Endothelial cell of umbilical vein (primary cell): ENCODE measurements at regions not wholly inside any gene's neighbourhood (a gene's known extent, or its start where the extent isn't known, plus 50 kb on each side); places are given as distances from the start of the nearest gene placed in this dataset.

ENCODE experiments used
- BruUV-seq: library from RNA; stranded (reverse); fragments of 400-500 nt; replicated peaks from 2 replicates; lab custom pipeline; 2021; lab: Mats Ljungman, UMichigan
- CTCF ChIA-PET: fragments of 300-600, 350-600 bp; sonication (Branson Sonifier 250); formaldehyde crosslinking; loops from one replicate; lab custom pipeline; 2021; ENCODE audit warnings: antibody characterized with exemption, inconsistent platforms; lab: Charles Lee
- POLR2A ChIA-PET: fragments of 300-600, 350-600 bp; sonication (Branson Sonifier 250); formaldehyde crosslinking; loops from one replicate; lab custom pipeline; 2021; ENCODE audit warnings: antibody characterized with exemption, inconsistent platforms; lab: Charles Lee
- DNase-seq: peaks from one replicate; pipeline ENCODE4 v3.0.0-alpha.2; 2011; ENCODE audit warnings: low read depth, low spot score
- FAIRE-seq: peaks from 2 replicates; lab custom pipeline; 2011; peaks lifted over from hg19 to GRCh38; lab: Jason Lieb, UNC
- H2AFZ ChIP-seq: 2 replicates; pipeline ENCODE4 v1.6.0; 2012; ENCODE audit warnings: low read depth, low read length, control low read depth, inconsistent platforms
- H3K27ac ChIP-seq: 2 replicates; pipeline ENCODE4 v1.5.1; 2011; ENCODE audit warnings: low read depth, mild to moderate bottlenecking, control low read depth, low read length, moderate library complexity; ENCODE audit not compliant: insufficient read depth
- H3K27me3 ChIP-seq, 2 experiments: 2 replicates each; pipeline versions ENCODE4 v1.6.0 to v1.6.1; 2011; ENCODE audit warnings: low read length in 2 of 2, mixed read lengths in 1 of 2; ENCODE audit not compliant: control insufficient read depth in 2 of 2, insufficient read depth in 2 of 2
- H3K36me3 ChIP-seq, 2 experiments: 2 replicates in 1 of 2; 3 replicates in 1 of 2; pipeline ENCODE4 v1.5.1; 2011; ENCODE audit warnings: low read length in 2 of 2, mild to moderate bottlenecking in 1 of 2, moderate library complexity in 1 of 2; ENCODE audit not compliant: control insufficient read depth in 2 of 2, insufficient read depth in 2 of 2; ENCODE audit errors: extremely low read depth in 1 of 2
- H3K4me1 ChIP-seq: 3 replicates; pipeline ENCODE4 v1.5.1; 2011; ENCODE audit warnings: mild to moderate bottlenecking, low read length; ENCODE audit not compliant: control insufficient read depth, insufficient read depth; ENCODE audit errors: extremely low read depth
- H3K4me2 ChIP-seq: 2 replicates; pipeline ENCODE4 v1.6.1; 2011; ENCODE audit warnings: low read length, control low read depth, mixed read lengths; ENCODE audit not compliant: insufficient read depth
- H3K4me3 ChIP-seq, 3 experiments: fragments of 200-600 bp in 1 of 3; sonication (generic), shearing (Covaris generic) in 1 of 3; replicated peaks in 1 of 3; 2 replicates each; pipeline ENCODE4 v1.5.1; 2011 to 2016; ENCODE audit warnings: control low read depth in 3 of 3, low read length in 3 of 3, mild to moderate bottlenecking in 2 of 3, inconsistent platforms in 1 of 3, low read depth in 1 of 3, moderate library complexity in 1 of 3; ENCODE audit not compliant: insufficient read depth in 1 of 3
- H3K79me2 ChIP-seq: 2 replicates; pipeline ENCODE4 v1.6.0; 2012; ENCODE audit warnings: low read length, inconsistent platforms; ENCODE audit not compliant: control insufficient read depth, insufficient read depth
- H3K9ac ChIP-seq: replicated peaks from 2 replicates; pipeline ENCODE3; 2011; ENCODE audit warnings: low read length, control low read depth; ENCODE audit not compliant: insufficient read depth; ENCODE audit errors: extremely low read depth
- H3K9me1 ChIP-seq: replicated peaks from 3 replicates; pipeline ENCODE4 v1.6.0; 2011; ENCODE audit warnings: mild to moderate bottlenecking, low read length; ENCODE audit not compliant: control insufficient read depth, insufficient read depth; ENCODE audit errors: extremely low read depth
- H3K9me3 ChIP-seq: replicated peaks from 2 replicates; pipeline ENCODE4 v1.5.1; 2012; ENCODE audit warnings: low read length, inconsistent platforms; ENCODE audit not compliant: control insufficient read depth, insufficient read depth
- H4K20me1 ChIP-seq: replicated peaks from 2 replicates; pipeline ENCODE3; 2011; ENCODE audit warnings: mild to moderate bottlenecking, low read length; ENCODE audit not compliant: control insufficient read depth, insufficient read depth; ENCODE audit errors: extremely low read depth
- EZH2 ChIP-seq: IDR thresholded peaks from 2 replicates; pipeline ENCODE4 v1.6.1; 2012; ENCODE audit warnings: borderline replicate concordance, low read depth, mild to moderate bottlenecking, moderate library complexity, low read length, inconsistent platforms; ENCODE audit not compliant: severe bottlenecking
- GATA2 ChIP-seq: IDR thresholded peaks from 2 replicates; pipeline ENCODE4 v1.7.0; 2011; ENCODE audit warnings: low read depth, mild to moderate bottlenecking, moderate library complexity, mixed read lengths, low read length; ENCODE audit not compliant: insufficient read length, insufficient read depth
- MYC ChIP-seq: IDR thresholded peaks from one replicate; pipeline ENCODE4 v1.6.1; 2011; ENCODE audit warnings: mild to moderate bottlenecking, low read depth, low read length
- POLR2A ChIP-seq: IDR thresholded peaks from 2 replicates; pipeline ENCODE4 v1.6.1; 2012; ENCODE audit warnings: low read depth, mild to moderate bottlenecking, control low read depth, low read length
- POLR2AphosphoS5 ChIP-seq: IDR thresholded peaks from 2 replicates; pipeline ENCODE4 v1.6.1; 2012; ENCODE audit warnings: low read depth, mild to moderate bottlenecking, control low read depth, low read length, moderate library complexity; ENCODE audit not compliant: insufficient read depth
- dilution Hi-C: fragments of 300-500 bp; cut with MboI; formaldehyde crosslinking; loops from one replicate; pipeline ENCODE4 v1.15.0; 2019; ENCODE audit warnings: low sequenced_read_pairs; ENCODE audit not compliant: extremely low pct_ligation_motif_present
- intact Hi-C: fragments of 100-400 bp; cut with micrococcal nuclease; formaldehyde crosslinking; loops from one replicate; pipeline ENCODE4 v1.10.0; 2022
- TF ChIP-seq, protein P1 (sequence below), 2 donors: IDR thresholded peaks; 1 replicate in 1 of 2; 2 replicates in 1 of 2; pipeline ENCODE4 v1.5.1; 2011; ENCODE audit warnings: low read length in 2 of 2, mild to moderate bottlenecking in 2 of 2, moderate library complexity in 2 of 2, control low read depth in 1 of 2, inconsistent platforms in 1 of 2, low read depth in 1 of 2; ENCODE audit not compliant: insufficient read depth in 1 of 2; ENCODE audit errors: extremely low read depth in 1 of 2

DNA sequence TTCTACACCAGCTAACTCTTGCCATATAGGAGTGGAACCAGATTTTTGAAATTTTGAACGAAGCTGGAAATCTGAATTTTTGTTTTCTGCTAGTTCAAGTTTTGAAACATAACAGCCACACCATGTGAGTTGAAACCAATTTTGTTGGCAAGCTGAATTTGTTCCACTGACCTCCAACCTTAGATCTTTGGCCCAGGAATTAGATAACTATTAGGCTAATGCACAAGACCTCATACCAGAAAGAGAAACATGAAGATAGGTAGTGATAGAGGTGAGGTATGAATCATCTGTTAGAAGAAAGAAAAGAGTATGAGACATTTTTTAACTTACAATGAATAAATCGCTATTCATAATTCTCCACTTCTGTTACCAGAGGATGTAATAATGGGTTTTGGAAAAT is 76.8 kb upstream of the ACSL1 start:
- Histone ChIP-seq H3K27ac (no peak overlapping the region), H3K79me2 (no peaks in the 10 kb centered on the region), H3K4me1 (no peaks in the 10 kb centered on the region), H3K9ac (no peak overlapping the region), H3K27me3 (no peaks in the 10 kb centered on the region), H3K4me2 (no peak overlapping the region), H3K9me1 (no peaks in the 10 kb centered on the region), H2AFZ (no peak overlapping the region), H3K4me3 (no peak overlapping the region), H3K9me3 (no peaks in the 10 kb centered on the region), H3K36me3 (no peaks in the 10 kb centered on the region), H4K20me1 (no peaks in the 10 kb centered on the region)
- CTCF ChIA-PET = no interaction called here
- dilution Hi-C loops = no loop called here
- no TSS peak for BruUV-seq
- FAIRE-seq (no peak), DNase-seq (no peak)
- POLR2A ChIA-PET = no interaction called here
- intact Hi-C loops = loop anchor here (10.0 kb wide), 1 partner anchor 158 kb away; no protein-coding TSS in a partner anchor
- no peak for TF ChIP-seq MYC
- TF ChIP-seq POLR2A = no peak
- TF ChIP-seq GATA2 = no peak
- TF ChIP-seq EZH2 = no peak
- TF ChIP-seq POLR2AphosphoS5 = no peak
- TF ChIP-seq, protein P1, sequence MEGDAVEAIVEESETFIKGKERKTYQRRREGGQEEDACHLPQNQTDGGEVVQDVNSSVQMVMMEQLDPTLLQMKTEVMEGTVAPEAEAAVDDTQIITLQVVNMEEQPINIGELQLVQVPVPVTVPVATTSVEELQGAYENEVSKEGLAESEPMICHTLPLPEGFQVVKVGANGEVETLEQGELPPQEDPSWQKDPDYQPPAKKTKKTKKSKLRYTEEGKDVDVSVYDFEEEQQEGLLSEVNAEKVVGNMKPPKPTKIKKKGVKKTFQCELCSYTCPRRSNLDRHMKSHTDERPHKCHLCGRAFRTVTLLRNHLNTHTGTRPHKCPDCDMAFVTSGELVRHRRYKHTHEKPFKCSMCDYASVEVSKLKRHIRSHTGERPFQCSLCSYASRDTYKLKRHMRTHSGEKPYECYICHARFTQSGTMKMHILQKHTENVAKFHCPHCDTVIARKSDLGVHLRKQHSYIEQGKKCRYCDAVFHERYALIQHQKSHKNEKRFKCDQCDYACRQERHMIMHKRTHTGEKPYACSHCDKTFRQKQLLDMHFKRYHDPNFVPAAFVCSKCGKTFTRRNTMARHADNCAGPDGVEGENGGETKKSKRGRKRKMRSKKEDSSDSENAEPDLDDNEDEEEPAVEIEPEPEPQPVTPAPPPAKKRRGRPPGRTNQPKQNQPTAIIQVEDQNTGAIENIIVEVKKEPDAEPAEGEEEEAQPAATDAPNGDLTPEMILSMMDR (IDR thresholded peaks at IDR 0.05; ENCODE audit: extremely low read depth in 1 of 2, insufficient read depth in 1 of 2, low read depth in 1 of 2, low read length in 2 of 2) = no peak
